NCI-H2171 (cell line): ENCODE measurements at regions not wholly inside any gene's neighbourhood (a gene's known extent, or its start where the extent isn't known, plus 50 kb on each side); places are given as distances from the start of the nearest gene placed in this dataset.

Source experiments
- DNase-seq: peaks from one replicate; lab custom pipeline; 2025; lab: John Stamatoyannopoulos, UW

DNA sequence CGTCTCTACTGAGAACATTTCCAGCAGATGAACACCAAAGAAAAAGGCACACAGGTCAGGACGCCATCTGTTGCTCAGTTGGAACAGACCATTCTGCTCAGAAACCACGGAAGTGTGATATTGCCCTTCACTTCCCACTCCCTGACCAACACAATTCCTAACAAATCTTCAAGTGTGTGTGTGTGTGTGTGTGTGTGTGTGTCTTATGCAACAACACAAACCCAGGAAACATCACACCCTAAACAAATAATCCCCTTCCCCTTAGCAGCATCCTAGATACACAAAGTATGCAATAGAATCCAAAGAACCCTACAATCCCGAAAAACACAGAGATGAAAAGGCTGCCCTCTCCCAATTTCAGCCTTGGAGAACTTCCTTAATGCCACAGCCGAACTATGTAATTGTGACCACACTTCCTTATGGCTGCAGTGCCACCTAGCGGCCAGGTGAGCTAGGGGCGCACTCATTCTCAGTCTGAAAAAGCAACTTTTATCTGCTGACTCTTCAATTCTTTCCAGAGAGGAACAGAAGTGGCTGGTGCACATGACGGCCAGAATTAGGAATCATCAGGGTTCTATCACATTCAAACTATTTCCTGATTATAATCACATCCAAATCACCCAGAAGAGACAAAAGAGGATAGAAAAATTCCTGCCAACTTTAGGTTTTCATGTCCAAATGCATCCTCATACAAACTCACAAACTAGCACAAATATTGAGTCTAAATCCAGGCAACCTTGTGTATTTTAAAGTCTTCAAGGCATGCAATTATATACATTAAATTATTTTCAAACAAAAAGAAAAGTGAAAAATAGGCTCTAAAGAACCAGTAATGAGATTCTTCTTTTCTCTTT lies 164.9 kb downstream of the DHX15 start:
- DNase-seq = peak; percentile 23

GRCh38 chr4:24417206-24417605 lies 167.1 kb downstream of the DHX15 start:
- no peak for DNase-seq

GRCh38 chr4:24416293-24416692 lies 168.1 kb downstream of the DHX15 start:
- no peak for DNase-seq

GRCh38 chr4:24413311-24413784 lies 171.0 kb downstream of the DHX15 start:
- DNase-seq = no peak

DNA sequence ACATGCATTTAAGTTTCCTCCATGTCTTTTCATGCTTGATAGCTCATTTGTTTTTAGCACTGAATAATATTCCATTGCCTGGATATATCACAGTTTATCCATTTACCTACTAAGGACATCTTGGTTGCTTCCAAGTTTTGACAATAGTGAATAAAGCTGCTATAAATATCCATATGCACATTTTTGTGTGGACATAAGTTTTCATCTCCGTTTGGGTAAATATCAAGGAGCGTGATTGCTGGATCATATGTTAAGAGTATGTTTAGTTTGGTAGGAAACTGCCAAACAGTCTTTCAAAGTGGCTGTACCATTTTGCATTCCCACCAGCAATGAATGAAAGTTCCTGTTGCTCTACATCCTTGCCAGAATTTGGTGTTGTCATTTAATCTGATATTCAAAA lies 172.5 kb downstream of the DHX15 start:
- DNase-seq = no peak

GRCh38 chr4:24411299-24411698 lies 173.1 kb downstream of the DHX15 start:
- DNase-seq = no peak

DNA sequence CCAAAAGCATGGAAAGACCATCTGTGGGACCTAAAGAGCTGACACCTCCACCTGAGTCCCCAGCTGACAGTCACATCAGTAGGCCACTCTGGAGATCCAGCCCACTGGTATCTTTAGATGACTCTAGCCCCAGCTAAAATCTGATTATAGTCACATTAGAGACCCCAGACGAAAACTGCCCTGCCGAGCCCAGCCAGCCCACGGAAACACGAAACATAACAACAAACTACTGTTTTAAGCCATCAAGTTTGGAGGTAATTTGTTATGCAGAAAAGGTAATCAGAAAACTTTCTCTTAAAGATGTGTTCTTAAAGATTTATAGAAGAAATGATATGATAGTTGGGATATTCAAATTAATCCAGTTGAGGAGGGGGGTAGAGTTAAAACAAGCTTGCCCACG lies 175.7 kb downstream of the DHX15 start:
- DNase-seq = no peak

DNA sequence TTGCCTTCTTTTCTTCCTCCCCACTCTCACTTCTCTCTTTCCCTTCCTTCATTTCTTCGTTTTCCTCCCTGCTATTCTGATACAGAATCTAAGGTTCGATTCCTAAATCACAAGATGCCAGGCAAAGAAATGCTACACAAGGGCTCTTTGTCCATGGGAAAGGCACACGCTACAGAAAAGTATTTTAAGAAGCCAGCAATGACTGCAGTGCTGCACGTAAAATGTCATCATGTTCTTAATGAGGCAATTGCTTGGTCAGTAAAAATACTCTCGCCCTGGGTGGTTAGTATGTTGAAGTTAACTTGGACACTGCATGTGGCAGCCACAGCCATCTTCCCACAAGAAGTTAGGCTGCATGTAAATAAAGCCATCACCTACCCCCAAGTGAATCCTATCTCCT lies 178.4 kb downstream of the DHX15 start:
- DNase-seq = no peak

DNA sequence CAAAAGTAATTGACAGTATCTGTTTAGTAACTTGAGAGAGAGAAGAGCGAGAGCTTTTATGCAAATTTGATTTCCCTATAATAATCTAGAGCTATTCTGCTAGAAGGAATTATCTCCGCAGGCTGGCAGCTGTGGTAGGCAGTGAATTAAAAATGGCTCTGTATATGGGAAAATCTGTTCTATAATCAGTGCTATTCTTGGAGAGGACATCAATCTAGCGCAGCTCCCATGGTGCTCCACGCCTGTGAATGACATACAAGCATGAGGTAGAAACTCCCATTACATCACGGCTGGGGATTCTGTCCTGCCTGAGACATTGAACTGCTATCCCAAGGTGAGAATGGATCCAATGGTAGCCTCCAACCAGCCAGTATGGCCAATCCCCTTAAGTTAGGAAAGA lies 179.0 kb downstream of the DHX15 start:
- no peak for DNase-seq

- no peak for DNase-seq
Measured at GRCh38 chr4:24404281-24404680, 180.1 kb downstream of the DHX15 start.

GRCh38 chr4:24403265-24403664 lies 181.1 kb downstream of the DHX15 start:
- DNase-seq = no peak

DNA sequence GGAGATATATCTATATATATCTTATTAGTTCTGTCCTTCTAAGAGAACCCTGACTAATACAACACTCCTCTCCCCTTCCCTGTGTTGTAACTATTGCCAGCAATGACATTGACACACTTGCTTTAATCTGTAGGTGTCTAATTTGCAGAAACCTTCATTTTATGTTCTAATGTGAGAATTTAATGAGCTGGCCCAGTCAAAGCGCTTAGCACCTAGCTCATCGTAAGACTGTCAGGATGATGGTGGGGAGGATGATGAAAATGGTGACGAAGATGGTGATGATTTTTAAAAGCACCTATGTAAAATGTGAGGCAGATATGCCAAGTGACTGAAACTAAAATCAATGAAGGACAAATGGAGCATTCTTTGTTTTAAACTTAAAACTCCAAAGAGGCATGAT lies 183.8 kb downstream of the DHX15 start:
- DNase-seq = no peak

GRCh38 chr4:24396988-24397387 lies 187.4 kb downstream of the DHX15 start:
- no peak for DNase-seq

DNA sequence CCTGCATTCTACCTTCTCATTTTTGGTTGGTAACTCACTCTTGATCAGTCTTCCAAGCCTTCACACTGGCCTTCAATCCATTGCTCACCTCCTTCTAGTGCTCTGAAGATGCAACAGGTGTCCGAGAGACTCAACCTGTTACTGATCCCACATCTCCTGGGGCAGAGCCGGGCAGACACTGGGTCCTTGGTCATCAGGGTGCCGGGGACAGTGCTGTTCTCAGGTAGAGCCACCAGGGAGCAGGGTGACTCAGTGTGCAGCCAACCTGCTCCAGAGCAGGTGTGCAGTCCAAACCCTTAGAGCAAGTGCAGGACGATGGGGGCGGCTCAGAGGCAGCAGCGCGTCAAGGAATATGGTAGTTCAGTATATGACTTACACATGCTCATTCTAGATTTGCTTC lies 188.4 kb downstream of the DHX15 start:
- DNase-seq = no peak

DNA sequence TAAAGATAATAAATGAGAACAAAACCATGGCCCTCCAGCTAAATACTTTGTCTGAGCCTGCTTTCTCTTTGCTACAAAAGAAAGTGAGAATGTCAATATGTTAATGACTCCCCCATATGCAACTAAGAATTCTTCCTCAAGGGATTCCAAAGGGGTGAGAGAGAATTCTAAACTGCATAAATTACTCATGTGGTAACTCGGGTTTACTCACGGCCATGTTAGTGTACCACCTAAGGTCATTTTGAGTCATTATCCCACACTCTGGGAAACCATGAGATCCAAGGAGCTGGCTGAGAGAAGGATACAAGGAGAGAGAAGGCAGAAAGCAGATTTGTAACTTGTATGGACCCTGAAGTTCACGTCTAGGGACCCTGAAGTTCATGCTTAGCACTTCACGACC lies 190.3 kb downstream of the DHX15 start:
- DNase-seq = no peak

DNA sequence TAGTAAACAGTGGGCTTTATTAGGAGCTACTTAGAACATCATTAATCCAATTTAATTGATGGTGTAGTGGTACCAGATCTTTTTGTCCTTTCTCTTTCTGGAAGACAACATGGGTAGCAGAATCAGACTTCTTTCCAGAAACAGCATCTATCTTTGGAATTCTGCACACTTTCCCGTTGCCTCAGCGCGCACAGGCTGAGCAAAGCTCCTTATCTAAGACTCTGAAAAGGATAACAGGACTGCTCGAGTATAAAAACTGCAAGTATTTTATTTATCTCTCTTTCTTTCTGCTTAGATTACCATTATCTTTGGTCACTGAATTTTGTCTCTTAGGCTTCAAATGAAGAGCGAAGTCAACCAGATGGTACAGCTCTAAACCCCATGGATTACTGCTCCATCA lies 191.7 kb downstream of the DHX15 start:
- no peak for DNase-seq

DNA sequence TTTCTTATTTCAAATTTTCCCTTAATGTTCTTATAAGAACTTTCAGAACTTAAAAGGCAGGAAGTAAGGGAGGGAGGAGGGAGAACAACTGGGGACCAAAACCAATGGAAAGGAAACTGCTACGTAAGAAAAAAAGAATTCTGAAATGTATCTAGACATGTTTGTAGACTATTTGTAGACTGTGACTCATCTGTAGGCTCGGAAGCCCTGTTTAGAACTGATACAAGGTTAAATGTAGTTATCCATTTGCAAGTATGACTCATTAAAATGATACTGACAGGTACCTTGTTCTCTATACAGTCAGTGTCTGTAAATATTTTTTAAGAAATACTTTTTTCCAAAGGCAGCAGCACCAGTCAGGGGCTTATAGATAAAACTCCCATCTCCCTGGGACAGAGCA lies 202.0 kb downstream of the DHX15 start:
- no peak for DNase-seq

DNA sequence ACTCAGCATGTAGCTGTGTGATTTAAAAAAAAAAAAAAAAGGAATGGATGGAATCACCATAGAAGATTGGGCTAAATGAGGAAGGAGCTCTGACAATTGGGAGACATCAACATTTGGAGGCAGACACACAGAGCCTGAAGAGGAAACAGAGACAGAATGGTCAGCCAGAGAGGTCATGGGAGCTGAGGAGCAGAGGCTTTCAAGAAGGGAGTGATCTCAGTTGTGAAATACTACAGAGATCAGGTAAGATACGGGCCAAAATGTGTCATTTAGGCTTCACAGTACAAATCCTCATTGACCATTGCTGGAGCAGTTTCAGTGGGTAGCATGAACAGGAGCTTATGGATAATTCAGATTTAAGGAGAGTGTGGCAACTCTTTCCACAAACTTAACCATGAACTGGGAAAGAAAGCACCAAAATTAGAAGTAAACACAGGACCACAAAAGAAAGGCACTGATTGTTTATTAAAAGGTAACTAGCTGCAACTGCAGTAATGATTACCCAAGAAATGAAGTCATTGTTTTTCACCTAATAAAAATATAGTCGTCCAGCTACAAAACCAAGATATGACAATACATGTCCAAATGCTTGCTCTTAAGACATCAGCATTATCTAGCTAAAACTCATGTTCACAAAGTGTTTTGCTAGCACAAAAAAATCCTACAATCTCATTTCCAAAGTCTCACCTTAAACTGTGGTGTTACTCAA lies 203.2 kb downstream of the DHX15 start:
- no peak for DNase-seq

GRCh38 chr4:24373704-24374103 lies 210.7 kb downstream of the DHX15 start:
- no peak for DNase-seq

DNA sequence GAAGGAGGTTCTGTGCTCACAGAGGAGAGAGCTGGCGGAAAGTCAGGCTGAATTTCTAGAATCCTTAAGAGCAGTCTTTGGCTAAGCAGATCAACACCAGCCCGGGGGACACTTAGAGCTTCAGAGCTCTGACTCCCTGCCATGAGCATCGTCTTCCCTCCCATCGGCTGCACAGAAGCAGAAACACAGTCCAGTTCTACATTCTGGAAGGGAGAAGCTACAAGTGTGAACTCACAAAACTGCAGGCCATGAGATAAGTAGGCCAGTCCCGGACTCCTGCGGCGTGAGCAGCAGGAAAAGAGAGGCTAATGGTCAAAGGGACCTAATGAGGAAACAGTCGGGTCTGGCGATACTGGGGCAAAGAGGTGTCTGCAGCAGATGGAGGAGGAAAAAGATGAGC lies 211.5 kb downstream of the DHX15 start:
- no peak for DNase-seq

DNA sequence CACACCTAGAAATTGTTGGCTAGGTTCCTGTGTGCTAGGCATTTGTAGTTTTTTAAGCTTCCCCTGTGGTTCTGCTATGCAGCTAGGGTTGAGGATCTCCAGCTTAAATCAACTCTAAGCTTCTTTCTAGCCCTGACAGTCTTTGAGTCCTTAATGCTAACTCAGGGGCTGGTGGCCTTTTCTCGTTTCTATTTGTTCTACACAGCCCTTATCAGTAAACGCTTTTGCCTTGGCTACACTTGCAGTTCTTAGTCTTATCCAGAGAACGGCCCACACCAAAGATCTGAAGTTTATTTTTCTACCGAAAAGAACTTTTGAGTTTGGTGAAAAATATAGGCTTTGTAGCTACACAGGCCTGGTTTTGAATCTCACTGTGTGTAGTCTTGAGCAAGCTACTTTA lies 212.0 kb downstream of the DHX15 start:
- no peak for DNase-seq

DNA sequence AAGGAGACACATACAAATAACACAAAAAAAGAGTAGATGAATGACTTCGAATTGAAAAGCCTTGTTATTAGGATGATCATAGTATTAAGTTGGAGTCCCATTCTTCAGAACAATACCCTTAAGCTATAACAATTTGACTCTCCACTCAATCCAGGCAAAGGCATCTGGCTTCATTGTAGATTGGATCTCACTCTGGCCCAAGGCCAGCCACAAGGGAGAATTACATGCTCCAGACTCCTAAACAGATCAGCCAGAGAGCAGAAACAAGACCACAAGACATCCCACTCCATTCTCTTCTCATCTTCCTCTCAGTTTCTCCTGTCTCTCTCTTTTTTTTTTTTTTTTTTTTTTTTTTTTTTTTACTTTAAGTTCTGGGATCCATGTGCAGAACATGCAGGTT lies 213.9 kb downstream of the DHX15 start:
- no peak for DNase-seq

- DNase-seq = no peak
Measured at GRCh38 chr4:24369507-24370029, 214.8 kb downstream of the DHX15 start.
